ENCODE measurements at regions not wholly inside any gene's neighbourhood (a gene's known extent, or its start where the extent isn't known, plus 50 kb on each side); places are given as distances from the start of the nearest gene placed in this dataset.

GRCh38 chr2:2932189-2932588, 445.4 kb downstream of the EIPR1 start:
- Histone ChIP-seq H4K20me1 (ENCODE audit: control insufficient read depth, insufficient read depth) (no peaks in the 10 kb centered on the region), H3K4me1 (ENCODE audit: control insufficient read depth, insufficient read depth, low read length) (no peaks in the 10 kb centered on the region), H3K9ac (ENCODE audit: control insufficient read depth, insufficient read depth, low read length) (no peak overlapping the region), H3K79me2 (ENCODE audit: control insufficient read depth, insufficient read depth, low read length) (no peaks in the 10 kb centered on the region), H3K9me3 (replicated peaks; ENCODE audit: control insufficient read depth, insufficient read depth, low read length) (peaks cover 3% of the 10 kb centered on the region; the same call in 2 of the 3 replicates), H3K27me3 (replicated peaks in 1 of 2; ENCODE audit: control insufficient read depth in 2 of 2, insufficient read depth in 2 of 2, low read length in 1 of 2) (no peaks in the 10 kb centered on the region), H3K4me2 (ENCODE audit: control insufficient read depth, insufficient read depth) (no peak overlapping the region), H3K27ac (ENCODE audit: control insufficient read depth, insufficient read depth) (no peak overlapping the region), H3K4me3 (no peak overlapping the region), H2AFZ (ENCODE audit: control insufficient read depth, low read depth, low read length) (no peak overlapping the region), H3K36me3 (ENCODE audit: control insufficient read depth in 2 of 2, insufficient read depth in 2 of 2, low read length in 1 of 2) (no peaks in the 10 kb centered on the region)
- ChIA-PET SMC1A (ENCODE audit: uncharacterized antibody, unreplicated experiment) (no interaction called here), CTCF (interaction anchor here (0.6 kb wide), 1 partner anchor 1382 kb away, joined by 3 read pairs; no protein-coding TSS in a partner anchor), RAD21 (ENCODE audit: unreplicated experiment) (no interaction called here), POLR2A (no interaction called here)
- intact Hi-C loops (cut with micrococcal nuclease; ENCODE audit: unreplicated experiment) (no loop called here), in situ Hi-C loops (cut with MboI) (no loop called here)
- FAIRE-seq = no peak
- 61% methylated on average over 15 of the region's 15 CpGs for WGBS (ENCODE audit: insufficient coverage, insufficient replicate concordance, low lambda C conversion rate, missing lambda C conversion rate)
- ATAC-seq = no peak
- TF ChIP-seq, protein P1, sequence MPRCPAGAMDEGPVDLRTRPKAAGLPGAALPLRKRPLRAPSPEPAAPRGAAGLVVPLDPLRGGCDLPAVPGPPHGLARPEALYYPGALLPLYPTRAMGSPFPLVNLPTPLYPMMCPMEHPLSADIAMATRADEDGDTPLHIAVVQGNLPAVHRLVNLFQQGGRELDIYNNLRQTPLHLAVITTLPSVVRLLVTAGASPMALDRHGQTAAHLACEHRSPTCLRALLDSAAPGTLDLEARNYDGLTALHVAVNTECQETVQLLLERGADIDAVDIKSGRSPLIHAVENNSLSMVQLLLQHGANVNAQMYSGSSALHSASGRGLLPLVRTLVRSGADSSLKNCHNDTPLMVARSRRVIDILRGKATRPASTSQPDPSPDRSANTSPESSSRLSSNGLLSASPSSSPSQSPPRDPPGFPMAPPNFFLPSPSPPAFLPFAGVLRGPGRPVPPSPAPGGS (IDR thresholded peaks at IDR 0.05; ENCODE audit: borderline replicate concordance, insufficient read depth, low read depth, low read length, poor library complexity, severe bottlenecking) = no peak
- no peak for TF ChIP-seq KAT2A (conservative IDR thresholded peaks at IDR 0.05; ENCODE audit: control insufficient read depth, low read depth, low read length)
- no peak for TF ChIP-seq STAT3 (IDR thresholded peaks at IDR 0.05; ENCODE audit: low read depth, low read length)
- DNase-seq (ENCODE audit: low read depth, low spot score) = no peak
- BruUV-seq (replicated peaks) = no TSS peak

GRCh38 chr2:2931318-2932075, 446.1 kb downstream of the EIPR1 start:
- Histone ChIP-seq H2AFZ (ENCODE audit: control insufficient read depth, low read depth, low read length) (no peak overlapping the region), H3K4me1 (ENCODE audit: control insufficient read depth, insufficient read depth, low read length) (no peaks in the 10 kb centered on the region), H3K9ac (ENCODE audit: control insufficient read depth, insufficient read depth, low read length) (no peak overlapping the region), H3K9me3 (replicated peaks; ENCODE audit: control insufficient read depth, insufficient read depth, low read length) (peaks cover 2% of the 10 kb centered on the region; the same call in 2 of the 3 replicates), H3K4me2 (ENCODE audit: control insufficient read depth, insufficient read depth) (no peak overlapping the region), H4K20me1 (ENCODE audit: control insufficient read depth, insufficient read depth) (no peaks in the 10 kb centered on the region), H3K79me2 (ENCODE audit: control insufficient read depth, insufficient read depth, low read length) (no peaks in the 10 kb centered on the region), H3K27ac (ENCODE audit: control insufficient read depth, insufficient read depth) (no peak overlapping the region), H3K36me3 (ENCODE audit: control insufficient read depth in 2 of 2, insufficient read depth in 2 of 2, low read length in 1 of 2) (no peaks in the 10 kb centered on the region), H3K27me3 (replicated peaks in 1 of 2; ENCODE audit: control insufficient read depth in 2 of 2, insufficient read depth in 2 of 2, low read length in 1 of 2) (no peaks in the 10 kb centered on the region), H3K4me3 (no peak overlapping the region)
- POLR2A ChIA-PET = no interaction called here
- TF ChIP-seq HDGF (IDR thresholded peaks at IDR 0.05) = no peak
- TF ChIP-seq SMC3 (IDR thresholded peaks at IDR 0.05; ENCODE audit: borderline replicate concordance, low read length) = no peak
- TF ChIP-seq SPI1 (IDR thresholded peaks at IDR 0.05; ENCODE audit: borderline replicate concordance, insufficient read depth, low read depth, low read length) = no peak
- no peak for TF ChIP-seq GATAD2B (conservative IDR thresholded peaks at IDR 0.05; ENCODE audit: low read depth)
- no peak for TF ChIP-seq POLR2A (IDR thresholded peaks at IDR 0.05; ENCODE audit: low read depth, low read length)
- TF ChIP-seq FOXM1 (IDR thresholded peaks at IDR 0.05; ENCODE audit: low read depth, low read length) = no peak
- TF ChIP-seq IRF5 (IDR thresholded peaks at IDR 0.05; ENCODE audit: borderline replicate concordance) = no peak
- TF ChIP-seq SUPT20H (IDR thresholded peaks at IDR 0.05; ENCODE audit: borderline replicate concordance, control insufficient read depth, low read depth, low read length) = no peak
- TF ChIP-seq BHLHE40 (IDR thresholded peaks at IDR 0.05; ENCODE audit: borderline replicate concordance in 1 of 2, low read depth in 2 of 2, low read length in 1 of 2) = no peak
- TF ChIP-seq TBL1XR1 (IDR thresholded peaks at IDR 0.05; ENCODE audit: low read depth, low read length) = no peak
- intact Hi-C loops (cut with micrococcal nuclease; ENCODE audit: unreplicated experiment) (no loop called here), in situ Hi-C loops (cut with MboI) (no loop called here)
- ATAC-seq = no peak
- no peak for FAIRE-seq
- RAD21 ChIA-PET (ENCODE audit: unreplicated experiment) = no interaction called here
- no peak for DNase-seq (ENCODE audit: low read depth, low spot score)
- WGBS (ENCODE audit: insufficient coverage, insufficient replicate concordance, low lambda C conversion rate, missing lambda C conversion rate) = 31% methylated on average over 12 of the region's 12 CpGs
- CTCF ChIA-PET = interaction anchor here (0.6 kb wide), 1 partner anchor 1382 kb away, joined by 3 read pairs; no protein-coding TSS in a partner anchor
- SMC1A ChIA-PET (ENCODE audit: uncharacterized antibody, unreplicated experiment) = no interaction called here
- BruUV-seq (replicated peaks) = no TSS peak

Measured in GM12878 (cell line).